ENCODE measurements at regions not wholly inside any gene's neighbourhood (a gene's known extent, or its start where the extent isn't known, plus 50 kb on each side); places are given as distances from the start of the nearest gene placed in this dataset.
"Not testable (repeated sequence)": the region's sequence is repeated elsewhere in the genome, so short reads cannot be mapped to it uniquely, and the experiment has no call there.

DNA sequence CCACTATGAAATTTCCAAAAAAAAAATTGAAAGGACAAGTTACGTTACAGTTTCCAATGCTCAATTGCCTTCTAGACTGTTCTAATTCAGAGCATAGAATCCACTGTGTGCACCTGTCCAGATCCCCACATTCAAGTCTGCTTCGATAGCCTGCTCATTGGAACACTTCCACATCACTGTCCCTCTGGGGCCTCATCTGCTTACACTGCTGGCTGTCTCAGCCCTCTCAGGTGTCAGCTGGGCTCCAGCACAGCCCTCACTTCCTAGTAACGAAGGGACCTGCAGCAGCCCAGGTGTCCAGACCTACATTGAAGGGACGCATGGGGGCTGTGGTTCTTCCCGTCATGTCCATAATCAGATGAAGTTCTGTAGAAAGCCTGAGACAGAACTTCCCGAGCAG is 94.3 kb upstream of the EMB start:
- H3K4me3 Mint-ChIP-seq: no peak overlapping the region
- H3K4me1 ChIP-seq: no peaks in the 10 kb centered on the region
- no peaks in the 10 kb centered on the region for H4K20me1 ChIP-seq (ENCODE audit: low read depth)
- peaks cover 2% of the 10 kb centered on the region for H3K27me3 Mint-ChIP-seq (ENCODE audit: insufficient read depth, low read depth)
- H3K27ac Mint-ChIP-seq: no peak overlapping the region
- no peaks in the 10 kb centered on the region for H3K27me3 ChIP-seq
- H3K79me2 ChIP-seq (ENCODE audit: low read depth): no peaks in the 10 kb centered on the region
- no peaks in the 10 kb centered on the region for H3K9me3 Mint-ChIP-seq
- no peaks in the 10 kb centered on the region for H3K36me3 ChIP-seq
- H3K9me3 ChIP-seq (ENCODE audit: low read depth): no peaks in the 10 kb centered on the region
- no peak overlapping the region for H3K4me3 ChIP-seq
- no peak overlapping the region for H3K27ac ChIP-seq
- H3K36me3 Mint-ChIP-seq: no peaks in the 10 kb centered on the region
- no peak overlapping the region for H2AFZ ChIP-seq (replicated peaks)
- H3K4me1 Mint-ChIP-seq: no peaks in the 10 kb centered on the region
- DNase-seq (ENCODE audit: low spot score): no peak
- no peaks in the 10 kb centered on the region for H3F3A ChIP-seq (ENCODE audit: low read depth)
- H3K9ac ChIP-seq: no peak overlapping the region
- H3K4me2 ChIP-seq: no peak overlapping the region
- TF ChIP-seq, protein P1, sequence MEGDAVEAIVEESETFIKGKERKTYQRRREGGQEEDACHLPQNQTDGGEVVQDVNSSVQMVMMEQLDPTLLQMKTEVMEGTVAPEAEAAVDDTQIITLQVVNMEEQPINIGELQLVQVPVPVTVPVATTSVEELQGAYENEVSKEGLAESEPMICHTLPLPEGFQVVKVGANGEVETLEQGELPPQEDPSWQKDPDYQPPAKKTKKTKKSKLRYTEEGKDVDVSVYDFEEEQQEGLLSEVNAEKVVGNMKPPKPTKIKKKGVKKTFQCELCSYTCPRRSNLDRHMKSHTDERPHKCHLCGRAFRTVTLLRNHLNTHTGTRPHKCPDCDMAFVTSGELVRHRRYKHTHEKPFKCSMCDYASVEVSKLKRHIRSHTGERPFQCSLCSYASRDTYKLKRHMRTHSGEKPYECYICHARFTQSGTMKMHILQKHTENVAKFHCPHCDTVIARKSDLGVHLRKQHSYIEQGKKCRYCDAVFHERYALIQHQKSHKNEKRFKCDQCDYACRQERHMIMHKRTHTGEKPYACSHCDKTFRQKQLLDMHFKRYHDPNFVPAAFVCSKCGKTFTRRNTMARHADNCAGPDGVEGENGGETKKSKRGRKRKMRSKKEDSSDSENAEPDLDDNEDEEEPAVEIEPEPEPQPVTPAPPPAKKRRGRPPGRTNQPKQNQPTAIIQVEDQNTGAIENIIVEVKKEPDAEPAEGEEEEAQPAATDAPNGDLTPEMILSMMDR (IDR thresholded peaks at IDR 0.05): no peak
- TF ChIP-seq EZH2phosphoT487 (IDR thresholded peaks at IDR 0.05): no peak
- no peak for TF ChIP-seq EZH2 (IDR thresholded peaks at IDR 0.05)

DNA sequence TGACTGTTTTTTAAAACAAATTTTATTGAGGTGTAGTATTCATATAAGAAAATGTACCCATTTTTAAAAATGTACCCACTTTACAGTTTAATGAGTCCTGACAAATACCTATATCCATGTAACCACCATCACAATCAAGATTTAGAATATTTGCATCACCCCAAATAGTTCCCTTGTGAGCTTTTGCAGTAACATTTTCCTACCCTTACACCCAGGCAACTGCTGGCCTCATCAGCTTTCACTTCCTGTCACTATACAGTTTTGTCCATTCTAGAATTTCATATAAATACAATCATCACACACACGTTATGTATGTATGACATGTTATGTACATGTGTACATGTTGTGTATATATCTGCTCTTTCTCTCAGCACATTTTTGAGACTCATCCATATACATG is 96.4 kb upstream of the EMB start:
- H3K27ac ChIP-seq; H2AFZ ChIP-seq (replicated peaks); H3K4me3 Mint-ChIP-seq; H3F3A ChIP-seq (ENCODE audit: low read depth); H3K4me3 ChIP-seq; H3K36me3 Mint-ChIP-seq; H3K9ac ChIP-seq; H3K4me1 Mint-ChIP-seq; H3K9me3 Mint-ChIP-seq; DNase-seq (ENCODE audit: low spot score); H3K27ac Mint-ChIP-seq; H3K9me3 ChIP-seq (ENCODE audit: low read depth); H3K27me3 ChIP-seq; H3K27me3 Mint-ChIP-seq (ENCODE audit: insufficient read depth, low read depth); H3K4me2 ChIP-seq; H3K36me3 ChIP-seq; H3K4me1 ChIP-seq; H3K79me2 ChIP-seq (ENCODE audit: low read depth); H4K20me1 ChIP-seq (ENCODE audit: low read depth): not testable (repeated sequence)

DNA sequence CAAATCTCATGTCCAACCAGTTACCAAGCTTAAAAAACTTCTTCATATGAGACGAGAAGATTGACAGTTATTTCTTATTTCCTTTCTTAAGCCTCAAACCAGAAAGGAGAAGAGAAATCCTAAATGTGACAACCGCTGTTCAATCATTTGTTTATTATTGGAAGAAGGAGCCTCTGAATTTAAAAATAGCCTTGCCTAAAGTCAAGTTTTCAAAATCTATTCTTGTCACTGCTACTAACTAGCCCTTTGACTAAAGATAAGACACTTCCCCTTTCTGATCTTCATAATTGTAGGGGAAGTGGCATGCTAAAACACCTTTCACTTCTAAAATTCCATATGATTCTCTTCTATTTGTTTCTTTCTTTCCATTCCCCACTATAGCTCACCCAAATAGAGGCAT is 106.2 kb upstream of the EMB start:
- Mint-ChIP-seq H3K36me3 (no peaks in the 10 kb centered on the region), H3K27ac (no peak overlapping the region), H3K4me1 (no peaks in the 10 kb centered on the region), H3K4me3 (no peak overlapping the region), H3K9me3 (peaks cover 4% of the 10 kb centered on the region), H3K27me3 (ENCODE audit: insufficient read depth, low read depth) (peaks cover 2% of the 10 kb centered on the region)
- TF ChIP-seq, protein P1 (IDR thresholded peaks at IDR 0.05): no peak
- TF ChIP-seq EZH2 (IDR thresholded peaks at IDR 0.05) (no peak), EZH2phosphoT487 (IDR thresholded peaks at IDR 0.05) (no peak)
- H3K36me3 ChIP-seq: no peaks in the 10 kb centered on the region
- no peak overlapping the region for H3K27ac ChIP-seq
- H2AFZ ChIP-seq (replicated peaks): no peak overlapping the region
- no peak overlapping the region for H3K4me3 ChIP-seq
- H3K4me2 ChIP-seq: no peak overlapping the region
- H3K79me2 ChIP-seq (ENCODE audit: low read depth): no peaks in the 10 kb centered on the region
- no peaks in the 10 kb centered on the region for H3F3A ChIP-seq (ENCODE audit: low read depth)
- H3K9me3 ChIP-seq (ENCODE audit: low read depth): no peaks in the 10 kb centered on the region
- no peak overlapping the region for H3K9ac ChIP-seq
- no peaks in the 10 kb centered on the region for H4K20me1 ChIP-seq (ENCODE audit: low read depth)
- DNase-seq (ENCODE audit: low spot score): no peak
- no peaks in the 10 kb centered on the region for H3K27me3 ChIP-seq
- H3K4me1 ChIP-seq: no peaks in the 10 kb centered on the region

DNA sequence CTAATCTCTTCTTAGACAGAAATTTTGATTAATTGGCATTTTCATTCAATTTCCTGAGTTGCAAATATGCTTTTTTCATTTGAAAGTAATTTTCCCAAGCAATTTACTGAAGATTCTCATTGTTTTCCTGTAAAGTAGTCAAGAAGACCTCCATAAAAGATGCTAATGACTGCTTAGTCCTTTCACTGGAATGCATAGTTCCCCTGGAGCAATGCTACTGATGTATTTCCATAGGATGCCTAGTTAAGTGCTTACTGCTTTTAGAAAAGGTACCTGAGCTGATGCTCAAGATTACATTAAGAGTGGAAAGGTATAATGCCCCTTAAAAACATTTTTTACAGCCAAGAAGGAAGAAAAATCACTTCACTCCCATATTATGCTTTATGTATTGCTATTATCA is 109.2 kb upstream of the EMB start:
- Histone ChIP-seq H3K27me3 (no peaks in the 10 kb centered on the region), H3K36me3 (no peaks in the 10 kb centered on the region), H3K9me3 (ENCODE audit: low read depth) (no peaks in the 10 kb centered on the region), H3K27ac (no peak overlapping the region), H3F3A (ENCODE audit: low read depth) (no peaks in the 10 kb centered on the region), H2AFZ (replicated peaks) (no peak overlapping the region), H4K20me1 (ENCODE audit: low read depth) (no peaks in the 10 kb centered on the region), H3K4me2 (no peak overlapping the region), H3K4me1 (no peaks in the 10 kb centered on the region), H3K79me2 (ENCODE audit: low read depth) (no peaks in the 10 kb centered on the region), H3K9ac (no peak overlapping the region), H3K4me3 (no peak overlapping the region)
- Mint-ChIP-seq H3K27ac (no peak overlapping the region), H3K27me3 (ENCODE audit: insufficient read depth, low read depth) (peaks cover 2% of the 10 kb centered on the region), H3K4me1 (no peaks in the 10 kb centered on the region), H3K9me3 (no peaks in the 10 kb centered on the region), H3K36me3 (no peaks in the 10 kb centered on the region), H3K4me3 (no peak overlapping the region)
- DNase-seq (ENCODE audit: low spot score): no peak
- TF ChIP-seq EZH2phosphoT487 (IDR thresholded peaks at IDR 0.05): no peak
- TF ChIP-seq, protein P1 (IDR thresholded peaks at IDR 0.05): no peak
- no peak for TF ChIP-seq EZH2 (IDR thresholded peaks at IDR 0.05)
